ENCODE measurements at regions not wholly inside any gene's neighbourhood (a gene's known extent, or its start where the extent isn't known, plus 50 kb on each side); places are given as distances from the start of the nearest gene placed in this dataset.

DNA sequence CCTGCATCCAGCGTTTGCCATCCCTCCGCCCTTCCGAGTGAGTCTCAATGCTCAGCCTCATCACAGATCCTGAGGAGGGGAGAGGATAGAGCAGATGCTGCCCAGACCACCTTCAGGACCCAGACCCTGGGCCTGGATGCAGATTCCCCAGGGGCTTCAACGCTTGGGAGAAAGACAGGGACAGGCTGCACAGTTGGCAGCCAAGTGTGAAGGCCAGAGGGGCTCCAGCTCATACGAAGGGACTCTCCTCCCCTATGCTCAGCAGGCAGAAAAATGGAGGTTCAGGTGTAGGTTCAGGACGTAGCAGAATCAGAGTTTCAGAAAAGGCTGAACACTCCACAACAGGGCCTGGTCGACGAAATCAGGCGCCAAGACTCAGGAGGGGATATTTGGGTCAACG lies 378.5 kb upstream of the IRX1 start:
- TF ChIP-seq, protein P1, sequence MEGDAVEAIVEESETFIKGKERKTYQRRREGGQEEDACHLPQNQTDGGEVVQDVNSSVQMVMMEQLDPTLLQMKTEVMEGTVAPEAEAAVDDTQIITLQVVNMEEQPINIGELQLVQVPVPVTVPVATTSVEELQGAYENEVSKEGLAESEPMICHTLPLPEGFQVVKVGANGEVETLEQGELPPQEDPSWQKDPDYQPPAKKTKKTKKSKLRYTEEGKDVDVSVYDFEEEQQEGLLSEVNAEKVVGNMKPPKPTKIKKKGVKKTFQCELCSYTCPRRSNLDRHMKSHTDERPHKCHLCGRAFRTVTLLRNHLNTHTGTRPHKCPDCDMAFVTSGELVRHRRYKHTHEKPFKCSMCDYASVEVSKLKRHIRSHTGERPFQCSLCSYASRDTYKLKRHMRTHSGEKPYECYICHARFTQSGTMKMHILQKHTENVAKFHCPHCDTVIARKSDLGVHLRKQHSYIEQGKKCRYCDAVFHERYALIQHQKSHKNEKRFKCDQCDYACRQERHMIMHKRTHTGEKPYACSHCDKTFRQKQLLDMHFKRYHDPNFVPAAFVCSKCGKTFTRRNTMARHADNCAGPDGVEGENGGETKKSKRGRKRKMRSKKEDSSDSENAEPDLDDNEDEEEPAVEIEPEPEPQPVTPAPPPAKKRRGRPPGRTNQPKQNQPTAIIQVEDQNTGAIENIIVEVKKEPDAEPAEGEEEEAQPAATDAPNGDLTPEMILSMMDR (IDR thresholded peaks at IDR 0.05), result no peak
- TF ChIP-seq EZH2 (IDR thresholded peaks at IDR 0.05; ENCODE audit: borderline replicate concordance, insufficient read depth, low read depth, low read length, poor library complexity, severe bottlenecking), result no peak
